GM12878 (cell line): ENCODE measurements at regions not wholly inside any gene's neighbourhood (a gene's known extent, or its start where the extent isn't known, plus 50 kb on each side); places are given as distances from the start of the nearest gene placed in this dataset.

ENCODE experiments used
- ATAC-seq: fragments of 200-7000 bp; cut with Tn5 transposase; 3 replicates; pipeline ENCODE4 v1.9.1; 2020; ENCODE audit warnings: mild to moderate bottlenecking, moderate library complexity
- BruUV-seq: library from RNA; stranded (reverse); fragments of 400-500 nt; replicated peaks from 2 replicates; lab custom pipeline; 2021; lab: Mats Ljungman, UMichigan
- CTCF ChIA-PET: fragments of 300-600 bp; sonication (Branson Sonifier 250); formaldehyde crosslinking; extraction: SDS; loops from one replicate; lab custom pipeline; 2021; ENCODE audit warnings: inconsistent platforms; lab: Yijun Ruan, JAX
- POLR2A ChIA-PET: fragments of 350-600 bp; formaldehyde crosslinking; extraction: SDS; loops from one replicate; lab custom pipeline; 2021; ENCODE audit warnings: inconsistent platforms; lab: Charles Lee
- RAD21 ChIA-PET: fragments of 300-600 bp; sonication (Branson Sonifier 250); formaldehyde crosslinking; loops from one replicate; lab custom pipeline; 2023; ENCODE audit warnings: antibody characterized with exemption; ENCODE audit not compliant: unreplicated experiment; lab: Charles Lee
- SMC1A ChIA-PET: fragments of 300-600 bp; sonication (Branson Sonifier 250); formaldehyde crosslinking; loops from one replicate; lab custom pipeline; 2023; ENCODE audit not compliant: unreplicated experiment, uncharacterized antibody; lab: Charles Lee
- DNase-seq: peaks from one replicate; pipeline ENCODE4 v3.0.0-alpha.2; 2011; ENCODE audit warnings: low read depth, low spot score
- FAIRE-seq: peaks from 3 replicates; lab custom pipeline; 2011; peaks lifted over from hg19 to GRCh38; lab: Jason Lieb, UNC
- H2AFZ ChIP-seq: 2 replicates; pipeline ENCODE4 v1.6.0; 2011; ENCODE audit warnings: low read depth, low read length, control low read depth; ENCODE audit not compliant: control insufficient read depth
- H3K27ac ChIP-seq: 2 replicates; pipeline ENCODE4 v1.5.1; 2011; ENCODE audit warnings: control low read depth; ENCODE audit not compliant: control insufficient read depth, insufficient read depth
- H3K27me3 ChIP-seq, 2 experiments: replicated peaks in 1 of 2; 2 replicates each; pipeline versions ENCODE4 v1.6.0 to v1.6.1; 2011; ENCODE audit warnings: low read length in 1 of 2; ENCODE audit not compliant: control insufficient read depth in 2 of 2, insufficient read depth in 2 of 2
- H3K36me3 ChIP-seq, 2 experiments: 2 replicates each; pipeline ENCODE4 v1.5.1; 2011; ENCODE audit warnings: low read length in 1 of 2; ENCODE audit not compliant: control insufficient read depth in 2 of 2, insufficient read depth in 2 of 2
- H3K4me1 ChIP-seq: 2 replicates; pipeline ENCODE4 v1.6.1; 2011; ENCODE audit warnings: mild to moderate bottlenecking, low read length, moderate library complexity, mixed read lengths; ENCODE audit not compliant: control insufficient read depth, insufficient read depth
- H3K4me2 ChIP-seq: 2 replicates; pipeline ENCODE4 v1.6.0; 2011; ENCODE audit warnings: control low read depth; ENCODE audit not compliant: control insufficient read depth, insufficient read depth
- H3K4me3 ChIP-seq: fragments of 200-600 bp; sonication (generic); 2 replicates; pipeline ENCODE4 v1.5.1; 2016
- H3K79me2 ChIP-seq: 2 replicates; pipeline ENCODE4 v1.6.0; 2011; ENCODE audit warnings: low read length; ENCODE audit not compliant: control insufficient read depth, insufficient read depth
- H3K9ac ChIP-seq: 2 replicates; pipeline ENCODE4 v1.8.0; 2011; ENCODE audit warnings: low read length, control low read depth, mixed read lengths; ENCODE audit not compliant: control insufficient read depth, insufficient read depth
- H3K9me3 ChIP-seq: replicated peaks from 3 replicates; pipeline ENCODE4 v1.5.1; 2011; ENCODE audit warnings: mild to moderate bottlenecking, low read length; ENCODE audit not compliant: control insufficient read depth, insufficient read depth
- H4K20me1 ChIP-seq: 2 replicates; pipeline ENCODE4 v1.6.0; 2011; ENCODE audit not compliant: control insufficient read depth, insufficient read depth
- ATF3 ChIP-seq: IDR thresholded peaks from 2 replicates; pipeline ENCODE4 v1.6.1; 2011; ENCODE audit warnings: low read depth, mild to moderate bottlenecking, low read length, moderate library complexity, borderline replicate concordance; ENCODE audit errors: extremely low read depth
- BACH1 ChIP-seq: fragments of 450-650 bp; IDR thresholded peaks from 2 replicates; pipeline ENCODE4 v1.6.1; 2017; ENCODE audit warnings: mild to moderate bottlenecking, borderline replicate concordance
- CREM ChIP-seq: IDR thresholded peaks from 2 replicates; pipeline ENCODE4 v1.6.1; 2014; ENCODE audit warnings: antibody characterized with exemption, low read depth
- EGR1 ChIP-seq, 2 experiments: IDR thresholded peaks; 1 replicate in 1 of 2; 2 replicates in 1 of 2; pipeline ENCODE4 v1.6.1; 2011 to 2012; ENCODE audit warnings: low read depth in 2 of 2, low read length in 2 of 2, borderline replicate concordance in 1 of 2, mild to moderate bottlenecking in 1 of 2, moderate library complexity in 1 of 2
- EZH2 ChIP-seq: IDR thresholded peaks from 2 replicates; pipeline ENCODE4 v1.6.1; 2012; ENCODE audit warnings: low read depth, mild to moderate bottlenecking, control low read depth, inconsistent platforms, low read length, borderline replicate concordance; ENCODE audit not compliant: control insufficient read depth
- HCFC1 ChIP-seq: fragments of 150-350 bp; IDR thresholded peaks from 2 replicates; pipeline ENCODE4 v1.6.1; 2014; ENCODE audit warnings: low read length
- IKZF2 ChIP-seq, 2 experiments: fragments of 450-650 bp; IDR thresholded peaks; 2 replicates each; pipeline ENCODE4 v1.6.1; 2017; ENCODE audit warnings: mild to moderate bottlenecking in 2 of 2, moderate library complexity in 2 of 2
- MTA2 ChIP-seq: fragments of 450-650 bp; IDR thresholded peaks from 2 replicates; pipeline ENCODE4 v1.6.1; 2016; ENCODE audit warnings: low read depth, mild to moderate bottlenecking, moderate library complexity
- MYC ChIP-seq: IDR thresholded peaks from 2 replicates; pipeline ENCODE4 v1.6.1; 2011; ENCODE audit warnings: mild to moderate bottlenecking, low read length, moderate library complexity, inconsistent platforms; ENCODE audit not compliant: insufficient read depth, insufficient replicate concordance, insufficient read length, severe bottlenecking
- NFYB ChIP-seq: IDR thresholded peaks from 2 replicates; pipeline ENCODE4 v1.6.1; 2011; ENCODE audit warnings: low read depth, mild to moderate bottlenecking, low read length, improper control_type of control experiment, moderate library complexity; ENCODE audit not compliant: insufficient read depth
- NR2C2 ChIP-seq: IDR thresholded peaks from 2 replicates; pipeline ENCODE4 v1.6.1; 2011; ENCODE audit warnings: borderline replicate concordance, low read depth; ENCODE audit not compliant: control insufficient read depth, insufficient read length
- PAX8 ChIP-seq: fragments of 450-650 bp; IDR thresholded peaks from 2 replicates; pipeline ENCODE4 v1.6.1; 2017; ENCODE audit warnings: mild to moderate bottlenecking, moderate library complexity
- PBX3 ChIP-seq: IDR thresholded peaks from 2 replicates; pipeline ENCODE4 v1.6.1; 2011; ENCODE audit warnings: mild to moderate bottlenecking, low read depth, low read length, moderate library complexity; ENCODE audit not compliant: insufficient replicate concordance
- POLR2AphosphoS2 ChIP-seq: IDR thresholded peaks from 2 replicates; pipeline ENCODE4 v1.6.1; 2011; ENCODE audit warnings: low read depth, mild to moderate bottlenecking, low read length, improper control_type of control experiment, moderate library complexity
- RBBP5 ChIP-seq: fragments of 200-600 bp; sonication (generic); conservative IDR thresholded peaks from 2 replicates; pipeline ENCODE4 v1.6.1; 2016
- RFX5 ChIP-seq: IDR thresholded peaks from 2 replicates; pipeline ENCODE4 v1.6.1; 2011; ENCODE audit warnings: low read depth, low read length, improper control_type of control experiment
- SMARCA5 ChIP-seq: fragments of 450-650 bp; IDR thresholded peaks from 2 replicates; pipeline ENCODE4 v1.6.1; 2017; ENCODE audit warnings: mild to moderate bottlenecking
- SPI1 ChIP-seq: IDR thresholded peaks from 2 replicates; pipeline ENCODE4 v1.6.1; 2011; ENCODE audit warnings: low read depth, mild to moderate bottlenecking, low read length, moderate library complexity, borderline replicate concordance; ENCODE audit not compliant: insufficient read depth
- SRF ChIP-seq, 2 experiments: IDR thresholded peaks; 2 replicates each; pipeline ENCODE4 v1.6.1; 2011; ENCODE audit warnings: low read depth in 2 of 2, low read length in 2 of 2, mild to moderate bottlenecking in 1 of 2, moderate library complexity in 1 of 2
- ZSCAN29 ChIP-seq: fragments of 450-650 bp; IDR thresholded peaks from 2 replicates; pipeline ENCODE4 v1.6.1; 2017; ENCODE audit warnings: mild to moderate bottlenecking, moderate library complexity
- WGBS: methylation state at CpG from one replicate; pipeline ENCODE4 v1.1.6; 2016; ENCODE audit warnings: low lambda C conversion rate; ENCODE audit not compliant: insufficient replicate concordance, insufficient coverage; ENCODE audit errors: missing lambda C conversion rate; 5-methylcytosine and 5-hydroxymethylcytosine counted together
- in situ Hi-C: fragments of 300-500 bp; cut with MboI; formaldehyde crosslinking; loops from 9 replicates; pipeline ENCODE4 v1.14.3; 2018; ENCODE audit warnings: mixed read lengths
- intact Hi-C: fragments of 100-400 bp; cut with micrococcal nuclease; formaldehyde crosslinking; loops from one replicate; pipeline ENCODE4 v1.14.2; 2022; ENCODE audit not compliant: unreplicated experiment
- TF ChIP-seq, protein P1 (sequence below): fragments of 450-650 bp; formaldehyde crosslinking; IDR thresholded peaks from 2 replicates; pipeline ENCODE4 v1.5.0; 2022; ENCODE audit warnings: mild to moderate bottlenecking, missing genetic modification characterization

- no peak for TF ChIP-seq IKZF2 (IDR thresholded peaks at IDR 0.05)
- no peak for TF ChIP-seq SRF (IDR thresholded peaks at IDR 0.05; ENCODE audit: low read depth in 2 of 2, low read length in 2 of 2)
- no peak for TF ChIP-seq RBBP5
- TF ChIP-seq ATF3, result no peak
- no peak for TF ChIP-seq PBX3
- TF ChIP-seq MTA2, result no peak
- no peak for TF ChIP-seq SPI1
- TF ChIP-seq CREM, result no peak
- no peak for TF ChIP-seq EZH2
- TF ChIP-seq HCFC1, result no peak
- no peak for TF ChIP-seq MYC
Measured at GRCh38 chr17:71980171-71980570, 140.6 kb upstream of the SOX9 start (continued).

DNA sequence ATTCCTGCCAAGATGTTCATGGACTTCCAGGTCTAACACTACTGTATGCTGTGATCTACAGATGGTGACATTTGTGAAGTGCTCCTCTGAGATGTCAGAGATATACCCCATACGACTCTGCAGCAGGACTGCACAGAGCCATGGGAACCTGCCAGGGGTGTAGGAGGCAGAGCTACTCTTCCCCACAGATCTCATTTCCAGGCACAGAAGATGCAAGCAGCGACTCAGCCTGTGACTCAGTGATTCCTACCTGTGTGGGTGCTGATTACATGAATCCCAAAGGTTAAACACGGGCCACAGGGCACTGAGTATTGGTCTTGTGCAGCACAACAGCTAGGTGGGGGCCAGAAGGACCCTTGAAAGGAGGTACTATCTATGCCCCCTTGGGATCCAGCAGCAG, 137.0 kb upstream of the SOX9 start:
- DNase-seq (no peak), ATAC-seq (no peak), FAIRE-seq (no peak)
- Histone ChIP-seq H3K4me3 (no peak overlapping the region), H3K4me2 (no peak overlapping the region), H3K9ac (no peak overlapping the region), H2AFZ (no peak overlapping the region; the same call in 1 of the 2 replicates), H3K4me1 (peaks cover 2% of the 10 kb centered on the region; the same call in 1 of the 2 replicates), H3K9me3 (no peaks in the 10 kb centered on the region), H4K20me1 (no peaks in the 10 kb centered on the region), H3K27ac (no peak overlapping the region), H3K36me3 (no peaks in the 10 kb centered on the region), H3K79me2 (no peaks in the 10 kb centered on the region), H3K27me3 (no peaks in the 10 kb centered on the region)
- ChIA-PET SMC1A (interaction anchor here (0.9 kb wide), 1 partner anchor 680 kb away, joined by 3 read pairs; no protein-coding TSS in a partner anchor), CTCF (no interaction called here), RAD21 (no interaction called here), POLR2A (no interaction called here)
- WGBS, result 14% methylated on average over 3 of the region's 3 CpGs
- in situ Hi-C loops (no loop called here), intact Hi-C loops (no loop called here)
- BruUV-seq, result no TSS peak
- TF ChIP-seq RFX5 (no peak), PAX8 (no peak), SMARCA5 (no peak), NR2C2 (no peak), BACH1 (no peak), SPI1 (no peak), NFYB (no peak), EGR1 (IDR thresholded peaks at IDR 0.05; ENCODE audit: borderline replicate concordance in 1 of 2, low read depth in 2 of 2, low read length in 2 of 2) (no peak), ZSCAN29 (no peak), POLR2AphosphoS2 (no peak)
- TF ChIP-seq, protein P1, sequence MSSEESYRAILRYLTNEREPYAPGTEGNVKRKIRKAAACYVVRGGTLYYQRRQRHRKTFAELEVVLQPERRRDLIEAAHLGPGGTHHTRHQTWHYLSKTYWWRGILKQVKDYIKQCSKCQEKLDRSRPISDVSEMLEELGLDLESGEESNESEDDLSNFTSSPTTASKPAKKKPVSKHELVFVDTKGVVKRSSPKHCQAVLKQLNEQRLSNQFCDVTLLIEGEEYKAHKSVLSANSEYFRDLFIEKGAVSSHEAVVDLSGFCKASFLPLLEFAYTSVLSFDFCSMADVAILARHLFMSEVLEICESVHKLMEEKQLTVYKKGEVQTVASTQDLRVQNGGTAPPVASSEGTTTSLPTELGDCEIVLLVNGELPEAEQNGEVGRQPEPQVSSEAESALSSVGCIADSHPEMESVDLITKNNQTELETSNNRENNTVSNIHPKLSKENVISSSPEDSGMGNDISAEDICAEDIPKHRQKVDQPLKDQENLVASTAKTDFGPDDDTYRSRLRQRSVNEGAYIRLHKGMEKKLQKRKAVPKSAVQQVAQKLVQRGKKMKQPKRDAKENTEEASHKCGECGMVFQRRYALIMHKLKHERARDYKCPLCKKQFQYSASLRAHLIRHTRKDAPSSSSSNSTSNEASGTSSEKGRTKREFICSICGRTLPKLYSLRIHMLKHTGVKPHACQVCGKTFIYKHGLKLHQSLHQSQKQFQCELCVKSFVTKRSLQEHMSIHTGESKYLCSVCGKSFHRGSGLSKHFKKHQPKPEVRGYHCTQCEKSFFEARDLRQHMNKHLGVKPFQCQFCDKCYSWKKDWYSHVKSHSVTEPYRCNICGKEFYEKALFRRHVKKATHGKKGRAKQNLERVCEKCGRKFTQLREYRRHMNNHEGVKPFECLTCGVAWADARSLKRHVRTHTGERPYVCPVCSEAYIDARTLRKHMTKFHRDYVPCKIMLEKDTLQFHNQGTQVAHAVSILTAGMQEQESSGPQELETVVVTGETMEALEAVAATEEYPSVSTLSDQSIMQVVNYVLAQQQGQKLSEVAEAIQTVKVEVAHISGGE (CRISPR knock-in tag), result no peak
